HEK293 (cell line): ENCODE measurements at regions not wholly inside any gene's neighbourhood (a gene's known extent, or its start where the extent isn't known, plus 50 kb on each side); places are given as distances from the start of the nearest gene placed in this dataset.

Experiments used
- CTCF ChIA-PET: fragments of 350-600 bp; formaldehyde crosslinking; extraction: SDS; loops from one replicate; lab custom pipeline; 2021; ENCODE audit warnings: antibody characterized with exemption; lab: Yijun Ruan, JAX
- POLR2A ChIA-PET: fragments of 300-600 bp; formaldehyde crosslinking; extraction: SDS; loops from one replicate; lab custom pipeline; 2020; ENCODE audit warnings: antibody characterized with exemption, inconsistent platforms; lab: Yijun Ruan, JAX
- H3K27ac ChIP-seq: fragments of 200-500 bp; sonication (Bioruptor generic); 2 replicates; pipeline ENCODE4 v1.5.1; 2014; ENCODE audit warnings: low read depth, low read length, control low read depth, inconsistent platforms; ENCODE audit errors: extremely low read depth
- H3K36me3 ChIP-seq, 2 experiments: fragments of 200-500 bp in 1 of 2; sonication (Bioruptor generic) in 1 of 2; 1 replicate in 1 of 2; 2 replicates in 1 of 2; pipeline ENCODE4 v1.5.1; 2014 to 2017; ENCODE audit warnings: inconsistent platforms in 2 of 2, low read length in 2 of 2; ENCODE audit not compliant: control insufficient read depth in 2 of 2, insufficient read depth in 1 of 2
- H3K4me1 ChIP-seq: fragments of 200-500 bp; sonication (Bioruptor generic); 2 replicates; pipeline ENCODE4 v1.5.1; 2014; ENCODE audit warnings: mild to moderate bottlenecking, low read length, inconsistent platforms; ENCODE audit not compliant: control insufficient read depth, insufficient read depth
- H3K4me3 ChIP-seq: 2 replicates; pipeline ENCODE4 v1.5.1; 2011; ENCODE audit warnings: low read depth, mild to moderate bottlenecking, control low read depth, low read length, moderate library complexity
- H3K9me3 ChIP-seq: fragments of 200-500 bp; sonication (Bioruptor generic); 2 replicates; pipeline ENCODE4 v1.5.1; 2014; ENCODE audit warnings: low read depth, low read length, inconsistent platforms; ENCODE audit not compliant: control insufficient read depth, insufficient read depth
- FEZF1 ChIP-seq: fragments of 450-650 bp; formaldehyde crosslinking; IDR thresholded peaks from 2 replicates; pipeline ENCODE4 v1.5.1; 2016; ENCODE audit warnings: missing biosample characterization, missing genetic modification characterization
- HOXA7 ChIP-seq: sonication (generic); formaldehyde crosslinking; IDR thresholded peaks from 2 replicates; pipeline ENCODE4 v1.8.1; 2022; ENCODE audit warnings: missing genetic modification reagents, borderline replicate concordance
- KLF1 ChIP-seq: fragments of 450-650 bp; formaldehyde crosslinking; IDR thresholded peaks from 2 replicates; pipeline ENCODE4 v1.5.1; 2016; ENCODE audit warnings: missing biosample characterization, missing genetic modification characterization
- KLF9 ChIP-seq: fragments of 450-650 bp; formaldehyde crosslinking; IDR thresholded peaks from 2 replicates; pipeline ENCODE4 v1.5.1; 2016; ENCODE audit warnings: missing biosample characterization, missing genetic modification characterization, low read depth
- RBAK ChIP-seq: fragments of 450-650 bp; formaldehyde crosslinking; IDR thresholded peaks from 2 replicates; pipeline ENCODE4 v1.5.1; 2016; ENCODE audit warnings: missing biosample characterization, missing genetic modification characterization
- WT1 ChIP-seq: fragments of 450-650 bp; formaldehyde crosslinking; IDR thresholded peaks from 2 replicates; pipeline ENCODE4 v1.5.1; 2016; ENCODE audit warnings: missing biosample characterization, missing genetic modification characterization
- ZBTB6 ChIP-seq: fragments of 450-650 bp; formaldehyde crosslinking; IDR thresholded peaks from 2 replicates; pipeline ENCODE4 v1.5.1; 2017; ENCODE audit warnings: missing biosample characterization, missing genetic modification characterization
- ZNF138 ChIP-seq: fragments of 450-650 bp; formaldehyde crosslinking; IDR thresholded peaks from 2 replicates; pipeline ENCODE4 v1.5.1; 2016; ENCODE audit warnings: missing biosample characterization, missing genetic modification characterization, borderline replicate concordance
- ZNF157 ChIP-seq: fragments of 450-650 bp; formaldehyde crosslinking; IDR thresholded peaks from 2 replicates; pipeline ENCODE4 v1.5.1; 2016; ENCODE audit warnings: missing biosample characterization, missing genetic modification characterization
- ZNF214 ChIP-seq: fragments of 450-650 bp; formaldehyde crosslinking; IDR thresholded peaks from 2 replicates; pipeline ENCODE4 v1.5.1; 2017; ENCODE audit warnings: missing biosample characterization, mild to moderate bottlenecking, missing genetic modification characterization, borderline replicate concordance
- ZNF292 ChIP-seq: fragments of 450-650 bp; formaldehyde crosslinking; IDR thresholded peaks from 2 replicates; pipeline ENCODE4 v1.5.1; 2016; ENCODE audit warnings: low read depth, missing biosample characterization, missing genetic modification characterization, borderline replicate concordance
- ZNF335 ChIP-seq: fragments of 450-650 bp; formaldehyde crosslinking; conservative IDR thresholded peaks from 2 replicates; pipeline ENCODE4 v1.5.1; 2016; ENCODE audit warnings: missing biosample characterization, missing genetic modification characterization
- ZNF366 ChIP-seq: fragments of 450-650 bp; formaldehyde crosslinking; conservative IDR thresholded peaks from 2 replicates; pipeline ENCODE4 v1.5.1; 2016; ENCODE audit warnings: missing biosample characterization, missing genetic modification characterization
- ZNF391 ChIP-seq: fragments of 450-650 bp; formaldehyde crosslinking; IDR thresholded peaks from 2 replicates; pipeline ENCODE4 v1.5.1; 2016; ENCODE audit warnings: low read depth, missing biosample characterization, missing genetic modification characterization, borderline replicate concordance
- ZNF394 ChIP-seq: fragments of 450-650 bp; formaldehyde crosslinking; IDR thresholded peaks from 2 replicates; pipeline ENCODE4 v1.5.1; 2016; ENCODE audit warnings: missing biosample characterization, missing genetic modification characterization, mild to moderate bottlenecking, moderate library complexity, borderline replicate concordance
- ZNF404 ChIP-seq: fragments of 450-650 bp; formaldehyde crosslinking; IDR thresholded peaks from 2 replicates; pipeline ENCODE4 v1.5.1; 2017; ENCODE audit warnings: missing biosample characterization, missing genetic modification characterization
- ZNF529 ChIP-seq: fragments of 450-650 bp; formaldehyde crosslinking; IDR thresholded peaks from 2 replicates; pipeline ENCODE4 v1.5.1; 2017; ENCODE audit warnings: missing genetic modification characterization, missing biosample characterization; ENCODE audit not compliant: insufficient replicate concordance
- ZNF561 ChIP-seq: fragments of 450-650 bp; IDR thresholded peaks from 2 replicates; pipeline ENCODE4 v1.5.1; 2018; ENCODE audit warnings: missing biosample characterization, missing genetic modification characterization, borderline replicate concordance
- ZNF623 ChIP-seq: fragments of 450-650 bp; formaldehyde crosslinking; IDR thresholded peaks from 2 replicates; pipeline ENCODE4 v1.5.1; 2016; ENCODE audit warnings: missing biosample characterization, missing genetic modification characterization
- ZNF654 ChIP-seq: fragments of 450-650 bp; formaldehyde crosslinking; IDR thresholded peaks from 2 replicates; pipeline ENCODE4 v1.5.1; 2016; ENCODE audit warnings: low read depth, missing biosample characterization, missing genetic modification characterization
- ZNF707 ChIP-seq: fragments of 450-650 bp; formaldehyde crosslinking; IDR thresholded peaks from 2 replicates; pipeline ENCODE4 v1.5.1; 2016; ENCODE audit warnings: missing biosample characterization, missing genetic modification characterization
- TF ChIP-seq, protein P1 (sequence below): fragments of 450-650 bp; formaldehyde crosslinking; IDR thresholded peaks from 2 replicates; pipeline ENCODE4 v1.5.1; 2017; ENCODE audit warnings: missing biosample characterization, mild to moderate bottlenecking, missing genetic modification characterization, moderate library complexity
- TF ChIP-seq, protein P2 (sequence below): fragments of 450-650 bp; formaldehyde crosslinking; IDR thresholded peaks from 2 replicates; pipeline ENCODE4 v1.5.1; 2016; ENCODE audit warnings: missing biosample characterization, missing genetic modification characterization
- TF ChIP-seq, protein P3 (sequence below): fragments of 450-650 bp; formaldehyde crosslinking; IDR thresholded peaks from 2 replicates; pipeline ENCODE4 v1.5.1; 2016; ENCODE audit warnings: missing biosample characterization, missing genetic modification characterization

DNA sequence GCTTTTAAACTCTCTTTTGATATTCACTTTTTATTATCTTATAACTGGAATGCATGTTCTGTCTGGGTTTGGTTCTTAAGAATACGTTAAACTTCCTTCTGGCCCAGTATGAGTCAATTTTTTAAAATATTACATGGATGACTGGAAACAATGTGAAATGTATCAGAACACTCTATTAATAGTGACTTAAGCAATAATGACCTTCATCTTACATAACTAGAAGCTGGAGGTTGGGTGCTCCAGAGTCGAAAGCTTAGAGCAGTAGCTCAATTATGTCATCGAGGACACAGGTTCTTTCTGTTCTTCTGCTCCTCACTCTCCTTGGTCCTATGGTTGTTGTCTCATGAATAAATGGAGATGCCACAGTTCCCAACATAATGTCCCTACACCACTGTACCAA, 91.6 kb upstream of the FOXD3 start:
- ChIA-PET POLR2A (no interaction called here), CTCF (interaction anchor here (0.7 to 1.0 kb wide), 2 partner anchors 13 to 96 kb away, joined by 3 to 5 read pairs; no protein-coding TSS in a partner anchor)
- H3K4me1 ChIP-seq = no peaks in the 10 kb centered on the region
- TF ChIP-seq ZNF335 (tag by site-specific recombination) (no peak), KLF9 (tag by site-specific recombination) (no peak), HOXA7 (CRISPR knock-in tag) (no peak), ZNF292 (tag by site-specific recombination) (no peak), ZNF529 (no peak), ZNF394 (no peak), ZNF707 (no peak), ZNF623 (tag by site-specific recombination) (no peak), ZNF366 (tag by site-specific recombination) (no peak), WT1 (tag by site-specific recombination) (no peak), ZNF654 (no peak), ZNF157 (no peak), ZNF391 (tag by site-specific recombination) (no peak), FEZF1 (no peak), ZNF138 (tag by site-specific recombination) (no peak), ZNF404 (tag by site-specific recombination) (no peak)
- TF ChIP-seq, protein P1, sequence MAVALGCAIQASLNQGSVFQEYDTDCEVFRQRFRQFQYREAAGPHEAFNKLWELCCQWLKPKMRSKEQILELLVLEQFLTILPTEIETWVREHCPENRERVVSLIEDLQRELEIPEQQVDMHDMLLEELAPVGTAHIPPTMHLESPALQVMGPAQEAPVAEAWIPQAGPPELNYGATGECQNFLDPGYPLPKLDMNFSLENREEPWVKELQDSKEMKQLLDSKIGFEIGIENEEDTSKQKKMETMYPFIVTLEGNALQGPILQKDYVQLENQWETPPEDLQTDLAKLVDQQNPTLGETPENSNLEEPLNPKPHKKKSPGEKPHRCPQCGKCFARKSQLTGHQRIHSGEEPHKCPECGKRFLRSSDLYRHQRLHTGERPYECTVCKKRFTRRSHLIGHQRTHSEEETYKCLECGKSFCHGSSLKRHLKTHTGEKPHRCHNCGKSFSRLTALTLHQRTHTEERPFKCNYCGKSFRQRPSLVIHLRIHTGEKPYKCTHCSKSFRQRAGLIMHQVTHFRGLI (tag by site-specific recombination) = no peak
- TF ChIP-seq, protein P2, sequence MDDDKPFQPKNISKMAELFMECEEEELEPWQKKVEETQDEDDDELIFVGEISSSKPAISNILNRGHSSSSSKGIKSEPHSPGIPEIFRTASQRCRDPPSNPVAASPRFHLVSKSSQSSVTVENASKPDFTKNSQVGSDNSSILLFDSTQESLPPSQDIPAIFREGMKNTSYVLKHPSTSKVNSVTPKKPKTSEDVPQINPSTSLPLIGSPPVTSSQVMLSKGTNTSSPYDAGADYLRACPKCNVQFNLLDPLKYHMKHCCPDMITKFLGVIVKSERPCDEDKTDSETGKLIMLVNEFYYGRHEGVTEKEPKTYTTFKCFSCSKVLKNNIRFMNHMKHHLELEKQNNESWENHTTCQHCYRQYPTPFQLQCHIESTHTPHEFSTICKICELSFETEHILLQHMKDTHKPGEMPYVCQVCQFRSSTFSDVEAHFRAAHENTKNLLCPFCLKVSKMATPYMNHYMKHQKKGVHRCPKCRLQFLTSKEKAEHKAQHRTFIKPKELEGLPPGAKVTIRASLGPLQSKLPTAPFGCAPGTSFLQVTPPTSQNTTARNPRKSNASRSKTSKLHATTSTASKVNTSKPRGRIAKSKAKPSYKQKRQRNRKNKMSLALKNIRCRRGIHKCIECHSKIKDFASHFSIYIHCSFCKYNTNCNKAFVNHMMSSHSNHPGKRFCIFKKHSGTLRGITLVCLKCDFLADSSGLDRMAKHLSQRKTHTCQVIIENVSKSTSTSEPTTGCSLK = no peak
- H3K27ac ChIP-seq = no peak overlapping the region
- H3K9me3 ChIP-seq = no peaks in the 10 kb centered on the region
- no peaks in the 10 kb centered on the region for H3K36me3 ChIP-seq
- H3K4me3 ChIP-seq = no peak overlapping the region

DNA sequence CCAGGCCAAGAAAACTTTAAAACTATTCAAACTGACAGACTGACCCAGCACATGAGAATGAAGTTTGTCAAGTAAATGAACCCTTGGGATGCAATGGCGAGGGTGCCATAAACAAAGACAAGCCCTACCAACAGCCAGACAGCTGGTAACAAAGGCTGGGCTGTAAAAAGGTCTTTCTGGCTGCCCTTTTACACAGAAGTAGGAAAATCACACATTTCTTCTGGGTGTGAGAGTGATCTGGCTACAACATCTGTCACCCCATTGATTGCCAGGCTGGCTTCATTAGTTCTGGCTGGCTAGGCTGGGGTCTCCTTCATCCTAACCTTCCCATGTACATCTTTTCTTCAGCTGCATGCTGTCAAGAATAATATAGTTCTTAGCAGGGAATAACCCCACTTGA, 83.6 kb upstream of the FOXD3 start:
- H3K27ac ChIP-seq = no peak overlapping the region
- POLR2A ChIA-PET = no interaction called here
- H3K4me3 ChIP-seq = no peak overlapping the region
- CTCF ChIA-PET = no interaction called here
- no peaks in the 10 kb centered on the region for H3K36me3 ChIP-seq
- no peak for TF ChIP-seq RBAK (tag by site-specific recombination)
- TF ChIP-seq, protein P1 (tag by site-specific recombination) = 0 out of 2 replicates have a peak, but pooled peaks have one; percentile 48
- H3K4me1 ChIP-seq = no peaks in the 10 kb centered on the region
- H3K9me3 ChIP-seq = no peaks in the 10 kb centered on the region

DNA sequence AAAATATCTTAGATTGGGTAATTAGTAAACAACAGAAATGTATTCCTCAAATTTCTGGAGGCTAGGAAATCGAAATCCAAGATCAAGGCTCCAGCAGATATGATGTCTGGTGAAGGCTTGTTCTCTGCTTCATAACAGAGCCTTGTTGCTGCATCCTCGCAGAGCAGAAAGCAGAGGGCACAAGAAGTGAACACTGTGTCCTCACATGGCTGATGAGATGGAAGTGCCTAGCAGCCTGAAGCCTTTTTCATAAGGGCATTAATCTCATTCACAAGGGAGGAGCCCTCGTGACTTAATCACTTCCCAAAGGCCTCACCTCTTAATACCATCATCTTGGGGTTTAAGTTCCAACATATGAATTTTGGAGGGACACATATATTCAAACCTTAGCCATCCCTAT, 77.2 kb upstream of the FOXD3 start:
- Histone ChIP-seq H3K27ac (no peak overlapping the region), H3K4me3 (no peak overlapping the region), H3K36me3 (no peaks in the 10 kb centered on the region), H3K9me3 (no peaks in the 10 kb centered on the region), H3K4me1 (no peaks in the 10 kb centered on the region)
- ChIA-PET CTCF (no interaction called here), POLR2A (no interaction called here)
- TF ChIP-seq ZBTB6 (tag by site-specific recombination) (no peak), KLF1 (tag by site-specific recombination) (no peak), ZNF214 (tag by site-specific recombination) (no peak), ZNF561 (tag by site-specific recombination) (no peak)
- TF ChIP-seq, protein P1 (tag by site-specific recombination) = no peak
- TF ChIP-seq, protein P3, sequence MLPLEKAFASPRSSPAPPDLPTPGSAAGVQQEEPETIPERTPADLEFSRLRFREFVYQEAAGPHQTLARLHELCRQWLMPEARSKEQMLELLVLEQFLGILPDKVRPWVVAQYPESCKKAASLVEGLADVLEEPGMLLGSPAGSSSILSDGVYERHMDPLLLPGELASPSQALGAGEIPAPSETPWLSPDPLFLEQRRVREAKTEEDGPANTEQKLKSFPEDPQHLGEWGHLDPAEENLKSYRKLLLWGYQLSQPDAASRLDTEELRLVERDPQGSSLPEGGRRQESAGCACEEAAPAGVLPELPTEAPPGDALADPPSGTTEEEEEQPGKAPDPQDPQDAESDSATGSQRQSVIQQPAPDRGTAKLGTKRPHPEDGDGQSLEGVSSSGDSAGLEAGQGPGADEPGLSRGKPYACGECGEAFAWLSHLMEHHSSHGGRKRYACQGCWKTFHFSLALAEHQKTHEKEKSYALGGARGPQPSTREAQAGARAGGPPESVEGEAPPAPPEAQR = no peak
